Suprapubic skin (tissue), 4 donors: ENCODE measurements at regions not wholly inside any gene's neighbourhood (a gene's known extent, or its start where the extent isn't known, plus 50 kb on each side); places are given as distances from the start of the nearest gene placed in this dataset.

Source experiments
- CTCF ChIP-seq, 2 donors: fragments of 200-600 bp in 1 of 2; fragments of 450-650 bp in 1 of 2; sonication (generic) in 1 of 2; IDR thresholded peaks; one replicate each; pipeline ENCODE4 v1.5.1; 2016 to 2019; ENCODE audit warnings: antibody characterized with exemption in 2 of 2, mild to moderate bottlenecking in 1 of 2, moderate library complexity in 1 of 2
- EP300 ChIP-seq: sonication (generic); formaldehyde crosslinking; IDR thresholded peaks from one replicate; pipeline ENCODE4 v1.6.1; 2017; ENCODE audit warnings: antibody characterized with exemption
- POLR2A ChIP-seq, 2 donors: fragments of 450-650 bp; IDR thresholded peaks; one replicate each; pipeline ENCODE4 v1.6.1; 2017; ENCODE audit warnings: antibody characterized with exemption in 2 of 2, mild to moderate bottlenecking in 2 of 2, moderate library complexity in 2 of 2
- POLR2AphosphoS5 ChIP-seq, 3 donors: sonication (generic); formaldehyde crosslinking; IDR thresholded peaks; one replicate each; pipeline ENCODE4 v1.6.1; 2017; ENCODE audit warnings: antibody characterized with exemption in 3 of 3

- TF ChIP-seq CTCF (IDR thresholded peaks at IDR 0.05) (no peak), POLR2A (IDR thresholded peaks at IDR 0.05) (no peak), POLR2AphosphoS5 (IDR thresholded peaks at IDR 0.05) (no peak), EP300 (no peak)
These were observed 80.5 kb downstream of the BLTP1 start for GRCh38 chr4:122232633-122233032.
